ENCODE measurements at regions not wholly inside any gene's neighbourhood (a gene's known extent, or its start where the extent isn't known, plus 50 kb on each side); places are given as distances from the start of the nearest gene placed in this dataset.

- TF ChIP-seq, protein P1, sequence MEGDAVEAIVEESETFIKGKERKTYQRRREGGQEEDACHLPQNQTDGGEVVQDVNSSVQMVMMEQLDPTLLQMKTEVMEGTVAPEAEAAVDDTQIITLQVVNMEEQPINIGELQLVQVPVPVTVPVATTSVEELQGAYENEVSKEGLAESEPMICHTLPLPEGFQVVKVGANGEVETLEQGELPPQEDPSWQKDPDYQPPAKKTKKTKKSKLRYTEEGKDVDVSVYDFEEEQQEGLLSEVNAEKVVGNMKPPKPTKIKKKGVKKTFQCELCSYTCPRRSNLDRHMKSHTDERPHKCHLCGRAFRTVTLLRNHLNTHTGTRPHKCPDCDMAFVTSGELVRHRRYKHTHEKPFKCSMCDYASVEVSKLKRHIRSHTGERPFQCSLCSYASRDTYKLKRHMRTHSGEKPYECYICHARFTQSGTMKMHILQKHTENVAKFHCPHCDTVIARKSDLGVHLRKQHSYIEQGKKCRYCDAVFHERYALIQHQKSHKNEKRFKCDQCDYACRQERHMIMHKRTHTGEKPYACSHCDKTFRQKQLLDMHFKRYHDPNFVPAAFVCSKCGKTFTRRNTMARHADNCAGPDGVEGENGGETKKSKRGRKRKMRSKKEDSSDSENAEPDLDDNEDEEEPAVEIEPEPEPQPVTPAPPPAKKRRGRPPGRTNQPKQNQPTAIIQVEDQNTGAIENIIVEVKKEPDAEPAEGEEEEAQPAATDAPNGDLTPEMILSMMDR (IDR thresholded peaks at IDR 0.05; ENCODE audit: control extremely low read depth in 1 of 3, insufficient read depth in 1 of 3, low read depth in 1 of 3, low read length in 3 of 3) = no peak
- TF ChIP-seq POLR2A (IDR thresholded peaks at IDR 0.05; ENCODE audit: control extremely low read depth in 1 of 2, low read depth in 2 of 2, low read length in 2 of 2) (no peak), SRF (IDR thresholded peaks at IDR 0.05; ENCODE audit: low read depth, low read length) (no peak), USF2 (IDR thresholded peaks at IDR 0.05; ENCODE audit: low read length) (no peak), RNF2 (IDR thresholded peaks at IDR 0.05; ENCODE audit: borderline replicate concordance, low read depth, low read length, missing control alignments, poor library complexity, severe bottlenecking) (no peak), PHF8 (conservative IDR thresholded peaks at IDR 0.05; ENCODE audit: low read depth, low read length) (no peak), EP300 (IDR thresholded peaks at IDR 0.05; ENCODE audit: borderline replicate concordance in 1 of 2, low read depth in 2 of 2, low read length in 2 of 2) (no peak), EGR1 (IDR thresholded peaks at IDR 0.05; ENCODE audit: borderline replicate concordance, low read depth, low read length) (no peak), NRF1 (IDR thresholded peaks at IDR 0.05; ENCODE audit: low read depth, low read length) (no peak), JUN (IDR thresholded peaks at IDR 0.05; ENCODE audit: low read depth, low read length) (no peak)
Measured at GRCh38 chr3:177889652-177890358, 646.4 kb upstream of the KCNMB2 start.
